HUES64 (cell line): ENCODE measurements at regions not wholly inside any gene's neighbourhood (a gene's known extent, or its start where the extent isn't known, plus 50 kb on each side); places are given as distances from the start of the nearest gene placed in this dataset.
"Not testable (repeated sequence)": the region's sequence is repeated elsewhere in the genome, so short reads cannot be mapped to it uniquely, and the experiment has no call there.

Experiments used
- H3K27ac ChIP-seq: 2 replicates; pipeline ENCODE4 v1.7.0; 2013; ENCODE audit warnings: low read depth, low read length, inconsistent platforms
- H3K27me3 ChIP-seq: 2 replicates; pipeline ENCODE4 v1.6.1; 2013; ENCODE audit warnings: mild to moderate bottlenecking, low read length; ENCODE audit not compliant: insufficient read depth
- H3K36me3 ChIP-seq: 2 replicates; pipeline ENCODE4 v1.6.1; 2013; ENCODE audit warnings: mild to moderate bottlenecking, low read length; ENCODE audit not compliant: insufficient read depth
- H3K4me1 ChIP-seq: 2 replicates; pipeline ENCODE4 v1.6.1; 2013; ENCODE audit warnings: mild to moderate bottlenecking, low read length, moderate library complexity; ENCODE audit not compliant: insufficient read depth
- H3K4me3 ChIP-seq: 2 replicates; pipeline ENCODE4 v1.5.1; 2013; ENCODE audit warnings: mild to moderate bottlenecking, low read length, moderate library complexity
- H3K9ac ChIP-seq: 2 replicates; pipeline ENCODE4 v1.6.1; 2013; ENCODE audit warnings: mild to moderate bottlenecking, low read depth, low read length
- H3K9me3 ChIP-seq: 2 replicates; pipeline ENCODE4 v1.6.1; 2013; ENCODE audit warnings: low read depth, low read length; ENCODE audit not compliant: insufficient read depth
- WGBS: fragments of 150-250, 120-280 bp; methylation state at CpG from one replicate; pipeline ENCODE4 v1.1.7; 2013; ENCODE audit warnings: missing lambda C conversion rate; 5-methylcytosine and 5-hydroxymethylcytosine counted together

DNA sequence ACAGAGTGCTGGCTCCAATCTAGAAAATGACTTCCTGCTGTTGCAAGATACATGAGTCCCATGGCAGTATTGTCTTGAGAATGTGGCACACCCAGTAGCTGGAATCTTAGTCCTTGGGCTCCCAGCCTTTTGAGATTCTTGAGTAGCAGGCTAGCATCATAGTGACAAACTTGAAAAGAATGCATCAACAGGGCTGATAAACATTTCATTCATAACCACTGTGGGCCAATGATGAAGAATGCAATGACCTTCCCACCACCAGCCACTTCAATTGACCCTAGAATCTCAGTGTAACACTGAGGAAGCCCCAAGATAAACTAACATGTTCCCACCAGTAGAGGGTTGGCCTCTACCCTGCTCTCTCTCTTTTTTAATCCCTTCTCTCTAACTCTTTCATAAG is 329.3 kb downstream of the GBA3 start:
- Histone ChIP-seq H3K9ac (no peak overlapping the region), H3K4me3 (no peak overlapping the region), H3K4me1 (peaks cover 4% of the 10 kb centered on the region; the same call in 1 of the 2 replicates), H3K36me3 (no peaks in the 10 kb centered on the region), H3K27me3 (no peaks in the 10 kb centered on the region), H3K27ac (no peak overlapping the region), H3K9me3 (no peaks in the 10 kb centered on the region)

DNA sequence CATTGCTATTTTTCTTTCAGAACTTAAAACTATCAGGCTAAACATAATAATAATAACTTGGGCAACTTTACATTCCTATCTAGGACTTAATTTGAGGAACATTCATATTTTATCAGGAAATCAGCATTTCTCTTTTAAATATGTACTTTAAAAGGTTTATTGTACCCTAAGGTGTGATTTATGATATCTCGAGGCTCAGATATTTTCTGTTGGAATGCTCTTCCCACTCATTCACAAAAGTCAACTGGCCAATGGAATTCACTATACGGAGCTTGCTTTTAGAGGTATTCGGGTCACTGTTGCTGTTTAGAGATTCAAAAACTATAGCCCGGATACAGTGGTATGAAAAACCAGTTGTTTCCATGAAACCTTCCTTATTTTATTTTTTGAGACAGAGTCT is 328.3 kb downstream of the GBA3 start:
- no peaks in the 10 kb centered on the region for H3K36me3 ChIP-seq
- H3K9me3 ChIP-seq = no peaks in the 10 kb centered on the region
- H3K27ac ChIP-seq = no peak overlapping the region
- no peak overlapping the region for H3K9ac ChIP-seq
- H3K4me1 ChIP-seq = peaks cover 8% of the 10 kb centered on the region
- H3K4me3 ChIP-seq = no peak overlapping the region
- no peaks in the 10 kb centered on the region for H3K27me3 ChIP-seq
- 99% methylated on average over 4 of the region's 4 CpGs for WGBS

DNA sequence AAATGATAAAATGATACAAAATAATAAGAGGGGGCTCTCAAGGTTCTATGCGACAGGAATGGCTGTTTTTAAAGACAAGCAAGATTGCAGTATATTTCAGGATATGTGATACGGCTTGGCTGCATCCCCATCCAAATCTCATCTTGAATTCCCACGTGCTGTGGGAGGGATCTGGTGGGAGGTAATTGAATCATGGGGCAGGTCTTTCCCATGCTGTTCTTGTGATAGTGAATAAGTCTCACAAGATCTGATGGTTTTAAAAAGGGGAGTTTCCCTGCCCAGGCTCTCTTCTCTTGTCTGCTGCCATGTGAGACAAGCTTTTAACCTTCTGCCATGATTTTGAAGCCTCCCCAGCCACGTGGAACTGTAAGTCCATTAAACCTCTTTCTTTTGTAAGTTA is 327.7 kb downstream of the GBA3 start:
- H3K27ac ChIP-seq, H3K4me1 ChIP-seq, H3K9me3 ChIP-seq, H3K4me3 ChIP-seq, H3K27me3 ChIP-seq, H3K36me3 ChIP-seq, H3K9ac ChIP-seq: not testable (repeated sequence)
- 88% methylated on average over 4 of the region's 4 CpGs for WGBS

DNA sequence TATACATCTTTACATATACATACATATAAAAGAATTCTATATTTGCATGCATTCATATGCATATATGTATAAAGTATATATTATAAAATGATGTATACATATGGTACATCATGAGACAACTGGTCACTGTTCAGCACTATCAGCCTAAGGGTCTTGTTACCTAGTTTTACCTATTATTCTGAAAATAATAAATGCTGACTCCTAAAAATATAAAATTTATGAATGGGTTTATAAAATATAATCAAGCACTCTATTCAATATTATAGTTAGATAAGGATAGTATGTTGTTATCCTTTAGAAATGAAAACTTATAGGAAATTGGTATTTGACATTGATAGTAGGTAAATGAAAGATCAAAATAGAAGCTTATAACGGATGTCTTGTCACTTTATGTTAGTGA is 324.2 kb downstream of the GBA3 start:
- no peak overlapping the region for H3K27ac ChIP-seq
- H3K27me3 ChIP-seq = no peaks in the 10 kb centered on the region
- H3K9me3 ChIP-seq = no peaks in the 10 kb centered on the region
- 100% methylated on average over 1 of the region's 1 CpG for WGBS
- no peaks in the 10 kb centered on the region for H3K36me3 ChIP-seq
- H3K4me3 ChIP-seq = no peak overlapping the region
- H3K4me1 ChIP-seq = peaks cover 6% of the 10 kb centered on the region
- H3K9ac ChIP-seq = no peak overlapping the region

DNA sequence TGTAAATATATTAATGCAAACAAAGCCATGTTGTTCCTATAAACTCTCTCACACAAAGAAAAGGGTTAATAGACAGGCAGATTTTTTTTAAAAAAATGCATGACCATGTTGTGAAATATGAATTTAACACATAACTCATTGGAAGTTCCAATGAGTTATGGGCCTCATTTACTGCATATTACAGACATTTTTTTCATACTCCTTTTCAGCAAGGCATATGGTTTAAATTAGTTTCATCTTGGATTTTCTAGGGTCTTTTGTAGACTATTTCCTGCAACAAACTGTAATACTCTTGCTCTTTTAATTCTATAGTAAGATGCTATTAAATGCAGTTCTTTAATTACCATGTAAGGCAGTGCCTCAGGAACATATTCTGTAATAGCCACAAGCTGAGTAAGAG is 323.1 kb downstream of the GBA3 start:
- H3K9ac ChIP-seq = no peak overlapping the region
- peaks cover 3% of the 10 kb centered on the region; the same call in 1 of the 2 replicates for H3K4me1 ChIP-seq
- H3K9me3 ChIP-seq = no peaks in the 10 kb centered on the region
- H3K27me3 ChIP-seq = no peaks in the 10 kb centered on the region
- H3K4me3 ChIP-seq = no peak overlapping the region
- H3K27ac ChIP-seq = no peak overlapping the region
- H3K36me3 ChIP-seq = no peaks in the 10 kb centered on the region

DNA sequence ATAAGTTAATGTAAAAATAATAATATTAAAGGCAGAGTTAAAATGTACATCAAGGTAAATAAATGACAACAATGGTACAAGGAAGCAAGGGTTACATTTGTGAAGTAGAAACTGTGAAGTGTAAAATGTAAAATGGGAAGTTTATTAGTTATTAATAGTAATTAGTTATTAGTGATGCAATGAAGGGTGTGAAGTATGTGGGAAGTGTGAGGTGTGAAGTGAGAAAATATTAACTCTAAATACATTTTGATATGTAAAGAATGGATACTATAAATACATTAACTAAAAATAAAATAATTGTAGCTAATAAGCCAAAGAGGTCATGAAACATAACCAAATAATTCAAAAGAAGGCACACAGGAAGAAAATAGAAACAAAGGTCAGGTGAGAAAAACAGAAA is 316.4 kb downstream of the GBA3 start:
- Histone ChIP-seq H3K36me3 (no peaks in the 10 kb centered on the region), H3K4me1 (no peaks in the 10 kb centered on the region), H3K9me3 (no peaks in the 10 kb centered on the region), H3K9ac (no peak overlapping the region), H3K27ac (no peak overlapping the region), H3K27me3 (no peaks in the 10 kb centered on the region), H3K4me3 (no peak overlapping the region)

DNA sequence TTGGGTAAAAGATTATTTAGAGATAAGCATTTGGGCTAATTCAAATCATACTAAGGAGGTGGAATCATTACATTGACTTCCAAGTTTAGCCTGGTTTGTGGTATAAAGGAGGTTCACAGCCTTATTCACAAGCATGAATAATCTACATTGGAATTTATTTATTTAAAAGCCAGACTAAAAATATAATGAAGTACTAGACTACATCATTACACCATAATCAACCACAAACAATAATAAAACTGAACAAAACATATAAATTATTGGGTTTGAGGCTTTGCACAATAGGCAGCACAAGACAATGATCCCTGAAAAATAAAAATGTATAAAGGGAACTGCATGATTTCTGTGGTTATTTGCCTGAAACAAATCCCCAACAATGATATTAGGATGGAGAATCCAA is 314.0 kb downstream of the GBA3 start:
- H3K4me1 ChIP-seq = no peaks in the 10 kb centered on the region
- H3K27me3 ChIP-seq = no peaks in the 10 kb centered on the region
- no peak overlapping the region for H3K27ac ChIP-seq
- H3K9ac ChIP-seq = no peak overlapping the region
- H3K4me3 ChIP-seq = no peak overlapping the region
- no peaks in the 10 kb centered on the region for H3K36me3 ChIP-seq
- H3K9me3 ChIP-seq = no peaks in the 10 kb centered on the region

DNA sequence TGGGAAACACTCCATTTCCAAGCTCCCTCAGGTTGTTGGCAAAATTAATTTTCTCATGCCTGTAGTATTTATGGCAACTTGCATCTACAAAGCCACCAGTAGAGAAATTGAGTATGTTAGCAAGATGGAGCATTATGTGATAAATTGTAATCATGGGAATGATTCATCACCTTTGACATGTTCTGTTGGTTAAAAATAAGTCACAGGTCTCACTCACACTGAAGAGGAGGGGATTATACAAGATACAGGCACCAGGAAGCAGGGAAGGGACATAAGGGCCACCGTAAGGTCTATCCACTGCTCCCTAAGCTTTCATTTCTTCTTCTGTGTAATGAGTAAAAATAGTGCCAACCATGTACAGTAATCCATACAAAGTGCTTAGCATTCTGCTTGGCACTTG is 313.0 kb downstream of the GBA3 start:
- Histone ChIP-seq H3K27me3 (no peaks in the 10 kb centered on the region), H3K27ac (no peak overlapping the region), H3K4me3 (no peak overlapping the region), H3K4me1 (no peaks in the 10 kb centered on the region), H3K9me3 (no peaks in the 10 kb centered on the region), H3K36me3 (no peaks in the 10 kb centered on the region), H3K9ac (no peak overlapping the region)
- WGBS = 88% methylated on average over 1 of the region's 1 CpG

DNA sequence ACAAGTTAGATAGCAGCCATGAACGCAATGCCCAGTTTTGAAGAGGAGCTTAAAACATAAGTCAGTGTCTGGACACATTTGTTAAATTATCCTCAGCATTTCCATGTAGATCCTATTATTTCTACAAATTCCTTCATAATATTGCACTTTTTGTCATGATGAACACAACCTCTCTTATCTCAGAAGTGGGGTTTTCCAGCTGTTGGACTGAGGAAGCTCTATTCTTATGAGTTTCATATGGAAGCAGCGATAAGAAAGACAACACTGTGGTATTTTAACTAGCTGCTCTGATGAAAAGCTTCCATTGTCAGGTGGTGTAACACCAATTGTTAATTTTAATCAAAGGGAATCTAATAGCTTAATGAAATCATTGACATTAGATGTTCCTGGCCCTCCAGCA is 308.7 kb downstream of the GBA3 start:
- Histone ChIP-seq H3K27ac (no peak overlapping the region), H3K9me3 (no peaks in the 10 kb centered on the region), H3K4me1 (no peaks in the 10 kb centered on the region), H3K4me3 (no peak overlapping the region), H3K9ac (no peak overlapping the region), H3K36me3 (no peaks in the 10 kb centered on the region), H3K27me3 (no peaks in the 10 kb centered on the region)
- WGBS = 91% methylated on average over 2 of the region's 2 CpGs

DNA sequence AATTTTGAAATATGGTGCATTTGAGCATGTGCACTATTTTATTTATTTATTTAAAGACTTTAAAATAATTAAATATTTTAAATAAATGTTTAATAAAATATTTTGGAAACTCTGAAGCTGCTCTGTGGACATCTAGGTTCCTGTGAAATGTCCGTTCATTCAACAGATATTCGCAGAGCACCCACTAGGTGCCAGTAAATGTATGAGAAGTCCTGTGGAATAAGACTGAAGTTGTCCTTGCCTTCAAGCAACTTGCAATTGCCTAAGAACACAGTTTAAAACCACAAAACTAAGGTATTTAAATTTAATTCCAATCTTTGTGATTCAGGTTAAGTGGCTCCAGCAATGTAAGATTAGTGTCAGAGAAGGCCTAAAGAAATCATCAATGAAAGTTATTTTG is 306.7 kb downstream of the GBA3 start:
- Histone ChIP-seq H3K36me3 (no peaks in the 10 kb centered on the region), H3K4me3 (no peak overlapping the region), H3K9ac (no peak overlapping the region), H3K9me3 (no peaks in the 10 kb centered on the region), H3K27me3 (no peaks in the 10 kb centered on the region), H3K4me1 (no peaks in the 10 kb centered on the region), H3K27ac (no peak overlapping the region)
- 89% methylated on average over 2 of the region's 2 CpGs for WGBS

DNA sequence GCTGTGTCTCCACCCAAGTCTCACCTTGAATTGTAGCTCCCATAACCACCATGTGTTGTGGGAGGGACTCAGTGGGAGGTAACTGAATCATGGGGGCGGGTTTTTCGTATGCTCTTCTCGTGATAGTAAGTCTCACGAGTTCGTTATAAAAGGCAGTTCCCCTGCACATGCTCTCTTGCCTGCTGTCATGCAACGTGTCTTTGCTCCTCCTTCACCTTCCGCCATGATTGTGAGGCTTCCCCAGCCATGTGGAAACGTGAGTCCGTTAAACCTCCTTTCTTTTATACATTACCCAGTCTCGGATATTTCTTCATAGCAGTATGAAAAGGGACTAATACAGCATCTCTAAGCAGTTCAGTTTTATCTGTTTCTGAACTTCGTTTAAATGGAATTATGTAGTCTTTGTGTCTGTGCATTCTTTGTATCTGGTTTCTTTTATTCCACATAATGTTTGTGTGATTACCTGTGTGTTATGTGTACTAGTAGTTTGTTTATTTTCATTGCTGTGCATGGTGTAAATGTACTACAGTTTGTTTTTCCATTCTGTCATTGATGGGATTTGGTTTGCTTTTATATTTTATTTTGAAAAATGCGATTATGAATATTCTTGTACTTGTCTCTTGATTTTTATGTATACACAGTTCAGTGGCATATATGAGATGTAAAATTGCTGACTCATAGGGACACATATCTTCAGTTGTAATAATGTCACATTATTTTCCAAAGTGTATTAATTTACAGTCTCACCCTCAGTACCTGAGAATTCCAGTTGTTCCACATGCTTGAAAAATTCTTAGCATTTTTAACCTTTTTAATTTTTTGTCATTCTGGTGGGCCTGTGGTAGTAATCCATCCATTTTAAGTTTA is 304.9 kb downstream of the GBA3 start:
- no peaks in the 10 kb centered on the region for H3K9me3 ChIP-seq
- WGBS = 97% methylated on average over 12 of the region's 12 CpGs
- H3K9ac ChIP-seq = no peak overlapping the region
- H3K36me3 ChIP-seq = no peaks in the 10 kb centered on the region
- no peak overlapping the region for H3K4me3 ChIP-seq
- H3K4me1 ChIP-seq = no peaks in the 10 kb centered on the region
- no peaks in the 10 kb centered on the region for H3K27me3 ChIP-seq
- no peak overlapping the region for H3K27ac ChIP-seq

DNA sequence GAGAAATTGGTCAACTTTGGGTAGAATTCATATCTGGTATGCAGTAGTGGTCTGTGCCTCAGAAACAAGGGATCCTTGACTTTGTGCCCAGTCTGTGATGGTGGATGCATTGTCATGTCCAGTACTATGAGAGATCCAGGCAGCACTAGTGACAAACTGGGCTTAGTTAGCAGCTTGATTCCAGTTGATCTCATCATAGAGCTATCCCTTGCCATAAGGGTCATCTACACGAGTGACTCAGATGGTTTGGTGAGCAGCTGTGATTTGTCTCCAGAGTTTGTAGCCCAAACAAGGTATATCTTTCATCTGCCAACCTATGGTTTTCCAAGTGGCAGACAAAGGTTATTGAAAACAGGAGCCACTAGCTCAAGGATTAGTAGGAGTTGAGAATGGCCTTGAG is 298.8 kb downstream of the GBA3 start:
- H3K9me3 ChIP-seq = no peaks in the 10 kb centered on the region
- 88% methylated on average over 1 of the region's 1 CpG for WGBS

More for the DNA sequence above, 298.8 kb downstream of the GBA3 start:
- H3K4me3 ChIP-seq = no peak overlapping the region
- H3K9ac ChIP-seq = no peak overlapping the region
- H3K27ac ChIP-seq = no peak overlapping the region
- H3K27me3 ChIP-seq = no peaks in the 10 kb centered on the region
- no peaks in the 10 kb centered on the region for H3K36me3 ChIP-seq
- H3K4me1 ChIP-seq = no peaks in the 10 kb centered on the region
